PC-9 (cell line): ENCODE measurements at regions not wholly inside any gene's neighbourhood (a gene's known extent, or its start where the extent isn't known, plus 50 kb on each side); places are given as distances from the start of the nearest gene placed in this dataset.

Source experiments
- BruUV-seq: library from RNA; stranded (reverse); fragments of 400-500 nt; replicated peaks from 2 replicates; lab custom pipeline; 2021; lab: Mats Ljungman, UMichigan
- CTCF ChIA-PET: fragments of 300-600 bp; sonication (Branson Sonifier 250); formaldehyde crosslinking; loops from one replicate; lab custom pipeline; 2022; ENCODE audit warnings: antibody characterized with exemption; lab: Charles Lee
- POLR2A ChIA-PET: fragments of 300-600 bp; sonication (Branson Sonifier 250); formaldehyde crosslinking; loops from one replicate; lab custom pipeline; 2022; ENCODE audit warnings: antibody characterized with exemption; ENCODE audit not compliant: unreplicated experiment; lab: Charles Lee
- DNase-seq, 2 experiments: peaks; one replicate each; pipeline versions ENCODE4 v3.0.0 to v3.0.0-alpha.2; 2015 to 2022; ENCODE audit warnings: mixed read lengths in 1 of 2
- H2AFZ ChIP-seq: fragments of 200-600 bp; sonication (generic); 2 replicates; pipeline ENCODE4 v1.8.1; 2017; ENCODE audit warnings: antibody characterized with exemption
- H3F3A ChIP-seq: fragments of 200-600 bp; sonication (generic); 2 replicates; pipeline ENCODE4 v1.8.1; 2017; ENCODE audit warnings: antibody characterized with exemption, mild to moderate bottlenecking, low read depth; ENCODE audit not compliant: insufficient read depth
- H3K27ac ChIP-seq: fragments of 200-600 bp; sonication (generic); 2 replicates; pipeline ENCODE4 v1.6.1; 2016; ENCODE audit warnings: mixed run types
- H3K27me3 ChIP-seq: fragments of 200-600 bp; sonication (generic); 2 replicates; pipeline ENCODE4 v1.6.1; 2016; ENCODE audit warnings: low read depth, mixed run types; ENCODE audit not compliant: insufficient read depth
- H3K36me3 ChIP-seq: fragments of 200-600 bp; sonication (generic); 2 replicates; pipeline ENCODE4 v1.6.1; 2016; ENCODE audit warnings: low read depth, mixed run types
- H3K4me1 ChIP-seq: fragments of 200-600 bp; sonication (generic); replicated peaks from 2 replicates; pipeline ENCODE4 v1.6.1; 2016; ENCODE audit warnings: mixed run types; ENCODE audit not compliant: insufficient read depth
- H3K4me2 ChIP-seq: fragments of 200-600 bp; sonication (generic); 2 replicates; pipeline ENCODE4 v1.6.1; 2017; ENCODE audit warnings: mixed run types
- H3K4me3 ChIP-seq: fragments of 200-600 bp; sonication (generic); 2 replicates; pipeline ENCODE4 v1.6.1; 2016; ENCODE audit warnings: mixed run types
- H3K79me2 ChIP-seq: fragments of 200-600 bp; sonication (generic); 2 replicates; pipeline ENCODE4 v1.6.1; 2017; ENCODE audit warnings: low read depth, mixed run types
- H3K9me2 ChIP-seq: fragments of 200-600 bp; sonication (generic); 2 replicates; pipeline ENCODE4 v1.8.1; 2017; ENCODE audit warnings: mild to moderate bottlenecking; ENCODE audit not compliant: insufficient read depth
- H3K9me3 ChIP-seq: fragments of 200-600 bp; sonication (generic); 2 replicates; pipeline ENCODE4 v1.8.1; 2016; ENCODE audit warnings: low read depth; ENCODE audit not compliant: insufficient read depth
- H4K20me1 ChIP-seq: fragments of 200-600 bp; sonication (generic); 2 replicates; pipeline ENCODE4 v1.8.1; 2017; ENCODE audit not compliant: insufficient read depth
- CTCF ChIP-seq: fragments of 200-600 bp; sonication (generic); conservative IDR thresholded peaks from 2 replicates; pipeline ENCODE4 v1.6.1; 2017; ENCODE audit warnings: mixed run types, antibody characterized with exemption, mild to moderate bottlenecking, moderate library complexity
- EZH2 ChIP-seq: fragments of 200-600 bp; sonication (generic); IDR thresholded peaks from 2 replicates; pipeline ENCODE4 v1.8.0; 2017; ENCODE audit warnings: antibody characterized with exemption, low read depth
- intact Hi-C: fragments of 100-400 bp; cut with micrococcal nuclease; formaldehyde crosslinking; loops from one replicate; pipeline ENCODE4 v1.10.0; 2022; ENCODE audit not compliant: unreplicated experiment

GRCh38 chr11:116122697-116123472 is 618.7 kb upstream of the CADM1 start:
- ChIA-PET POLR2A (no interaction called here), CTCF (no interaction called here)
- no peak for TF ChIP-seq EZH2
- TF ChIP-seq CTCF, result no peak
- no TSS peak for BruUV-seq
- no peaks in the 10 kb centered on the region for H3K9me3 ChIP-seq
- intact Hi-C loops, result no loop called here
- no peaks in the 10 kb centered on the region for H3K9me2 ChIP-seq
- H4K20me1 ChIP-seq, result no peaks in the 10 kb centered on the region
- no peak overlapping the region for H3K27ac ChIP-seq
- H3K4me1 ChIP-seq, result no peaks in the 10 kb centered on the region
- DNase-seq, result no peak
- H2AFZ ChIP-seq, result no peak overlapping the region
- H3K27me3 ChIP-seq, result peaks cover 22% of the 10 kb centered on the region; the same call in 1 of the 2 replicates
- no peak overlapping the region for H3K4me3 ChIP-seq
- H3F3A ChIP-seq, result no peaks in the 10 kb centered on the region
- no peaks in the 10 kb centered on the region for H3K79me2 ChIP-seq
- H3K4me2 ChIP-seq, result no peak overlapping the region
- no peaks in the 10 kb centered on the region for H3K36me3 ChIP-seq

- H3K9me3 ChIP-seq, result no peaks in the 10 kb centered on the region
- H3F3A ChIP-seq, result no peaks in the 10 kb centered on the region
- no peaks in the 10 kb centered on the region for H4K20me1 ChIP-seq
- POLR2A ChIA-PET, result no interaction called here
- intact Hi-C loops, result no loop called here
- no peaks in the 10 kb centered on the region for H3K9me2 ChIP-seq
- H2AFZ ChIP-seq, result no peak overlapping the region
- H3K4me1 ChIP-seq, result no peaks in the 10 kb centered on the region
- CTCF ChIA-PET, result no interaction called here
- H3K79me2 ChIP-seq, result no peaks in the 10 kb centered on the region
- no peak overlapping the region for H3K4me3 ChIP-seq
- no peak overlapping the region for H3K4me2 ChIP-seq
- DNase-seq, result no peak
- H3K27me3 ChIP-seq, result peaks cover 17% of the 10 kb centered on the region
- no TSS peak for BruUV-seq
- H3K27ac ChIP-seq, result no peak overlapping the region
- no peaks in the 10 kb centered on the region for H3K36me3 ChIP-seq
- TF ChIP-seq CTCF (no peak), EZH2 (no peak)
Measured at GRCh38 chr11:116119158-116119557, 614.9 kb upstream of the CADM1 start.

DNA sequence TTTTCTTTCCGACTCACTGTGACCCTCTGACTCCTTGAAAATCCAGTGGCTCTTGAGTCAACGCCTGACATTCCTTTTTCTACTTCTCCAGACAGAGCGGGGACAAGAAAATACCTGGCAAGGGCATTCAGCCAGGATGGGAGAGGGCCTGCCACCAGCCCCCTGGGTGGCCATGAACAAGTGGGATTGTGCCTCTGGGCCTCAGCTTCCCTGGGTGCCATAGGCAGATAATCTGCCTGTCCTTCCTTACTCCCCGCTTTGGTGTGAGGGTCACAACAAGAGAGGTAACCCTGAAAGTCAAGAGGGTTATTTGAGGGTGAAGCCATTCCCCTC is 613.9 kb upstream of the CADM1 start:
- POLR2A ChIA-PET, result no interaction called here
- Histone ChIP-seq H3K9me3 (no peaks in the 10 kb centered on the region), H4K20me1 (no peaks in the 10 kb centered on the region), H3K4me2 (no peak overlapping the region), H3F3A (no peaks in the 10 kb centered on the region), H3K27me3 (peaks cover 23% of the 10 kb centered on the region), H3K36me3 (no peaks in the 10 kb centered on the region), H3K9me2 (no peaks in the 10 kb centered on the region), H3K79me2 (no peaks in the 10 kb centered on the region), H3K4me3 (no peak overlapping the region), H2AFZ (no peak overlapping the region), H3K27ac (no peak overlapping the region), H3K4me1 (no peaks in the 10 kb centered on the region)
- CTCF ChIA-PET, result no interaction called here
- TF ChIP-seq CTCF (no peak), EZH2 (no peak)
- BruUV-seq, result no TSS peak
- no peak for DNase-seq
- intact Hi-C loops, result no loop called here
